Sigmoid colon (tissue), 6 donors: ENCODE measurements at regions not wholly inside any gene's neighbourhood (a gene's known extent, or its start where the extent isn't known, plus 50 kb on each side); places are given as distances from the start of the nearest gene placed in this dataset.

Source experiments
- DNase-seq: peaks from one replicate; pipeline ENCODE4 v3.0.0-alpha.2; 2019
- H3K27ac ChIP-seq, 4 donors: fragments of 200-600 bp; sonication (generic); one replicate each; pipeline ENCODE4 v1.5.1; 2016 to 2019; ENCODE audit warnings: mild to moderate bottlenecking in 1 of 4
- H3K27me3 ChIP-seq, 3 donors: fragments of 200-600 bp; sonication (generic); one replicate each; pipeline ENCODE4 v1.5.1; 2019; ENCODE audit warnings: mild to moderate bottlenecking in 1 of 3
- H3K36me3 ChIP-seq, 4 donors: fragments of 200-600 bp; sonication (generic); one replicate each; pipeline ENCODE4 v1.5.1; 2016 to 2019
- H3K4me1 ChIP-seq, 4 donors: fragments of 200-600 bp; sonication (generic); one replicate each; pipeline ENCODE4 v1.5.1; 2017 to 2019
- H3K4me3 ChIP-seq, 4 donors: fragments of 200-600 bp; sonication (generic); one replicate each; pipeline ENCODE4 v1.5.1; 2017 to 2019; ENCODE audit warnings: mild to moderate bottlenecking in 2 of 4, moderate library complexity in 1 of 4
- H3K9me3 ChIP-seq, 4 donors: fragments of 200-600 bp in 3 of 4; sonication (generic) in 3 of 4; one replicate each; pipeline versions ENCODE4 v1.5.1 to v1.6.1; 2013 to 2019
- EP300 ChIP-seq, 4 donors: sonication (generic); formaldehyde crosslinking; IDR thresholded peaks; one replicate each; pipeline ENCODE4 v1.6.1; 2017; ENCODE audit warnings: antibody characterized with exemption in 4 of 4
- POLR2A ChIP-seq, 2 donors: fragments of 450-650 bp; IDR thresholded peaks; one replicate each; pipeline ENCODE4 v1.6.1; 2016; ENCODE audit warnings: antibody characterized with exemption in 2 of 2, mild to moderate bottlenecking in 2 of 2, moderate library complexity in 2 of 2
- POLR2AphosphoS5 ChIP-seq, 4 donors: sonication (generic); formaldehyde crosslinking; IDR thresholded peaks; one replicate each; pipeline ENCODE4 v1.6.1; 2017; ENCODE audit warnings: antibody characterized with exemption in 4 of 4
- WGBS, 2 donors: extraction: QIAGEN DNeasy Blood & Tissue Kit; methylation state at CpG; one replicate each; pipeline ENCODE4 v1.1.7; 2013; 5-methylcytosine and 5-hydroxymethylcytosine counted together
- intact Hi-C: fragments of 100-400 bp; cut with DNase I; formaldehyde crosslinking; loops from one replicate; pipeline ENCODE4 v1.15.1; 2023
- TF ChIP-seq, protein P1 (sequence below), 4 experiments: fragments of 450-650 bp in 3 of 4; fragments of 200-600 bp in 1 of 4; IDR thresholded peaks; one replicate each; pipeline ENCODE4 v1.5.1; 2016 to 2019; ENCODE audit warnings: antibody characterized with exemption in 4 of 4, mild to moderate bottlenecking in 3 of 4, moderate library complexity in 2 of 4
- donor health status: healthy with polysubstance abuse.
- donor health status: healthy.

DNA sequence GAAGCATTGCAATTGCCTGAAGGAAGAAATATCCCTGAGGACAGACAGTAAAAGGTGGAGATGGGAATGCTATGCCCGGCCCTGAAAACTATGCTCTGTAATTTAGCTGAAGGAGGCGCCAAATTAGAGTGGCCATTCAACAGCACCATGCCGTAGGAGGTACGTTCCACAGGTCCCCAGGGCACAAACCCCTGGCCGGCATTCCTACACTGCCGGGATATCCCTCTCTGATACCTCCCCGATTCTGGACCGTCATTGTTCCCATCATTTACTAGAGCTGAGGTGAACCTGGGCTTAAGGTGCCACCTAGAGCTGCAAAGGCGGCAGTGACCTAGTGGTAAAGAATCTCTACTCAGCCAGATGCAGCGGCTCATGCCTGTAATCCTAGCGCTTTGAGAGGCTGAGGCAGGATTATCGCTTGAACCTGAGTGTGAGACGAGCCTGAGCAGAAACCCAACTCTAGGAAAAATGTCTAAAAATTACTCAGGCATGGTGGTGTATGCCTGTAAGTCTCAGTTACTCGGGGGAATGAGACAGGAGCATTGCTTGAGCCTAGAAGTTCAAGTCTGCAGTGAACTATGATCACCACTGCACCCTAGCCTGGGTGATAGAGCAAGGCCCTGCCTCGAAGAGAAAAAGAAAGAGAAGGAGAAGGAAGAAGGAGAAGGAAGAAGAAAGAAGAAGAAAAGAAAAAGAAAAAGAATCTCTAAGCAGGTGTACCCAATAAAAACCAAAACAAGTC lies 53.0 kb upstream of the TNKS2 start:
- no peaks in the 10 kb centered on the region for H3K27me3 ChIP-seq
- DNase-seq = no peak
- peaks cover 0 to 11% (median 0%) of the 10 kb centered on the region in 4 donors for H3K4me1 ChIP-seq
- 42 to 52% methylated on average over 15 of the region's 15 CpGs for WGBS, 2 donors
- intact Hi-C loops = no loop called here
- no peaks in the 10 kb centered on the region for H3K9me3 ChIP-seq
- H3K27ac ChIP-seq = no peak overlapping the region
- no peak overlapping the region for H3K4me3 ChIP-seq
- no peak for TF ChIP-seq POLR2AphosphoS5 (IDR thresholded peaks at IDR 0.05)
- no peak for TF ChIP-seq EP300 (IDR thresholded peaks at IDR 0.05)
- no peak for TF ChIP-seq POLR2A (IDR thresholded peaks at IDR 0.05)
- TF ChIP-seq, protein P1, sequence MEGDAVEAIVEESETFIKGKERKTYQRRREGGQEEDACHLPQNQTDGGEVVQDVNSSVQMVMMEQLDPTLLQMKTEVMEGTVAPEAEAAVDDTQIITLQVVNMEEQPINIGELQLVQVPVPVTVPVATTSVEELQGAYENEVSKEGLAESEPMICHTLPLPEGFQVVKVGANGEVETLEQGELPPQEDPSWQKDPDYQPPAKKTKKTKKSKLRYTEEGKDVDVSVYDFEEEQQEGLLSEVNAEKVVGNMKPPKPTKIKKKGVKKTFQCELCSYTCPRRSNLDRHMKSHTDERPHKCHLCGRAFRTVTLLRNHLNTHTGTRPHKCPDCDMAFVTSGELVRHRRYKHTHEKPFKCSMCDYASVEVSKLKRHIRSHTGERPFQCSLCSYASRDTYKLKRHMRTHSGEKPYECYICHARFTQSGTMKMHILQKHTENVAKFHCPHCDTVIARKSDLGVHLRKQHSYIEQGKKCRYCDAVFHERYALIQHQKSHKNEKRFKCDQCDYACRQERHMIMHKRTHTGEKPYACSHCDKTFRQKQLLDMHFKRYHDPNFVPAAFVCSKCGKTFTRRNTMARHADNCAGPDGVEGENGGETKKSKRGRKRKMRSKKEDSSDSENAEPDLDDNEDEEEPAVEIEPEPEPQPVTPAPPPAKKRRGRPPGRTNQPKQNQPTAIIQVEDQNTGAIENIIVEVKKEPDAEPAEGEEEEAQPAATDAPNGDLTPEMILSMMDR (IDR thresholded peaks at IDR 0.05) = no peak
- H3K36me3 ChIP-seq = no peaks in the 10 kb centered on the region

DNA sequence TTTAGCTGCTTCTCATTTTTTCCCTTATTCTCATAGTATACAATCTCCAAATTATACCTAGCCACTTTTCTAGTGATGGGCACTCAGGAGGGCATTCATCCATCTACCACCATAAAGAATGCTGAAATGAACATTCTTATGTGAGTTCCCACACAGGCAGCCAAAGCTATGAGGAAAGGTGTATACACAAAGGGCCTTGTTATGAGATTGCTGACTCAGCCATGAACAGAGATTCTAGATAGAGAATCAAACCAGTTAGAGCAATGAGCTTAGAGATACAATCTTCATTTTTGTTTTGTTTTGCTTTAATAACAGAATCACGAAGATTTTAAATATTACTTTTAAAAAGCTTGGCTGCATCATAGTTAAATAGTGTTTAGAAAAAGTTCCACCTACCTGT lies 54.8 kb upstream of the TNKS2 start:
- WGBS, 2 donors = 89 to 90% methylated on average over 1 of the region's 1 CpG
- DNase-seq = no peak
- TF ChIP-seq POLR2A (IDR thresholded peaks at IDR 0.05) = no peak
- TF ChIP-seq, protein P1 (IDR thresholded peaks at IDR 0.05) = no peak
- TF ChIP-seq POLR2AphosphoS5 (IDR thresholded peaks at IDR 0.05) = no peak
- no peak for TF ChIP-seq EP300 (IDR thresholded peaks at IDR 0.05)
- no peaks in the 10 kb centered on the region for H3K36me3 ChIP-seq
- no peaks in the 10 kb centered on the region for H3K9me3 ChIP-seq
- H3K4me1 ChIP-seq = peaks cover 0 to 11% (median 0%) of the 10 kb centered on the region in 4 donors
- H3K4me3 ChIP-seq = no peak overlapping the region
- no peak overlapping the region for H3K27ac ChIP-seq
- H3K27me3 ChIP-seq = no peaks in the 10 kb centered on the region
- intact Hi-C loops = no loop called here

DNA sequence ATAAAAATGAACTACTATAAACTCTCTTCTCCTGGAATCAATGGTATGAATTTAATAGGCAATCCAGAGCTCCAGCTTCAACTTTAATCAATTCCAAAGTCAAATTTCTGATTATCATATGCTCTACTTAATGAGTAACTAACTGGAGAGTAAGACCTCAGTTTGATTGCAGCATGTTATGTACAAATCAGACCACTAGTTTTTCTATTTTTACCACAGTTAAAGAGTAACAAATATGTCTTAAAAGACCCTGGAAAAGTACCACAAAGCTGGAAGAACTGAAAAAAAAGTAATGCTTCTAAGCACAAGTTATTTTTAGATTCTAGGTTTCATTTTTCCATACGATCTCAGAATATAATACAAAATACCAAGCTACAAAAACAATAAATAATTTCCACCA lies 56.0 kb upstream of the TNKS2 start:
- Histone ChIP-seq H3K4me1 (peaks cover 0 to 11% (median 0%) of the 10 kb centered on the region in 4 donors), H3K4me3 (no peak overlapping the region), H3K27ac (no peak overlapping the region)

DNA sequence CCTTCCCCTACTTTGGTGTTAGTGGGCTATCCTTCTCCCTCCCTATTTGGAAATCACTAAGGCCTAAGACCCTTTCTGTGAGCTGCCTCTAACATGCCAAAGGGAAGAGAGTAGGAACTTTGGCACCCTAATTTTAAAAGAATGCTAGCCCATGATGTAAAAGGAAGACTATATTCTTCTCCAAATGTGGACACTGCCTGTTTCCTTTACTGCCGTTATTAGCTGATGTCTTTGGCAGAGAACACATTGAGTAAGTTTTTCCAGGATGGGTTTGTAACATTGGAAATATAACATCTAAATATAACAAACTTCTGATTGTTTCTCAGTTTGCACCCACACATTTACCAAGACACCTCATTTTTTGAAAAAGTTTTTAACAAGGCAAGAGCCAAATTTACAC lies 56.9 kb upstream of the TNKS2 start:
- no peaks in the 10 kb centered on the region for H3K9me3 ChIP-seq
- no peaks in the 10 kb centered on the region for H3K36me3 ChIP-seq
- no peak for DNase-seq
- H3K4me3 ChIP-seq = no peak overlapping the region
- WGBS, 2 donors = 45 to 57% methylated on average over 1 of the region's 1 CpG
- intact Hi-C loops = no loop called here
- no peak overlapping the region for H3K27ac ChIP-seq
- no peak for TF ChIP-seq POLR2AphosphoS5 (IDR thresholded peaks at IDR 0.05)
- no peak for TF ChIP-seq EP300 (IDR thresholded peaks at IDR 0.05)
- TF ChIP-seq, protein P1 (IDR thresholded peaks at IDR 0.05) = no peak
- TF ChIP-seq POLR2A (IDR thresholded peaks at IDR 0.05) = no peak
- H3K27me3 ChIP-seq = no peaks in the 10 kb centered on the region
- peaks cover 0 to 11% (median 0%) of the 10 kb centered on the region in 4 donors for H3K4me1 ChIP-seq

More for the DNA sequence above, 56.0 kb upstream of the TNKS2 start:
- TF ChIP-seq EP300 (IDR thresholded peaks at IDR 0.05) = no peak
- TF ChIP-seq, protein P1 (IDR thresholded peaks at IDR 0.05) = no peak
- TF ChIP-seq POLR2AphosphoS5 (IDR thresholded peaks at IDR 0.05) = no peak
- TF ChIP-seq POLR2A (IDR thresholded peaks at IDR 0.05) = no peak
- intact Hi-C loops = no loop called here
- Histone ChIP-seq H3K36me3 (no peaks in the 10 kb centered on the region), H3K27me3 (no peaks in the 10 kb centered on the region), H3K9me3 (no peaks in the 10 kb centered on the region)
- DNase-seq = no peak
- WGBS, 2 donors = 14 to 39% methylated on average over 1 of the region's 1 CpG
